H1 (cell line): ENCODE measurements at regions not wholly inside any gene's neighbourhood (a gene's known extent, or its start where the extent isn't known, plus 50 kb on each side); places are given as distances from the start of the nearest gene placed in this dataset.

Experiments used
- CTCF ChIA-PET: fragments of 300-600 bp; sonication (Branson Sonifier 250); formaldehyde crosslinking; loops from one replicate; lab custom pipeline; 2021; ENCODE audit not compliant: partially characterized antibody; lab: Charles Lee
- POLR2A ChIA-PET: fragments of 300-600 bp; sonication (Branson Sonifier 250); formaldehyde crosslinking; loops from one replicate; lab custom pipeline; 2021; ENCODE audit warnings: inconsistent platforms; ENCODE audit not compliant: partially characterized antibody; lab: Charles Lee
- DNase-seq, 2 experiments: peaks; one replicate each; pipeline versions ENCODE4 v3.0.0 to v3.0.0-alpha.2; 2010 to 2022; ENCODE audit warnings: low spot score in 2 of 2, low read depth in 1 of 2, mixed read lengths in 1 of 2
- FAIRE-seq: peaks from 2 replicates; lab custom pipeline; 2011; peaks lifted over from hg19 to GRCh38; lab: Jason Lieb, UNC
- H2AFZ ChIP-seq: 2 replicates; pipeline ENCODE4 v1.8.1; 2012; ENCODE audit warnings: low read length, inconsistent platforms
- H2AK5ac ChIP-seq: 2 replicates; pipeline ENCODE4 v1.6.1; 2013; ENCODE audit warnings: low read depth, low read length
- H2BK120ac ChIP-seq: replicated peaks from 2 replicates; pipeline ENCODE3; 2013; ENCODE audit warnings: low read depth, low read length, inconsistent platforms
- H2BK12ac ChIP-seq: 2 replicates; pipeline ENCODE4 v1.6.1; 2013; ENCODE audit warnings: low read depth, low read length
- H2BK15ac ChIP-seq: 2 replicates; pipeline ENCODE4 v1.6.1; 2013; ENCODE audit warnings: low read length
- H2BK20ac ChIP-seq: 2 replicates; pipeline ENCODE4 v1.6.1; 2013; ENCODE audit warnings: low read length
- H2BK5ac ChIP-seq: 2 replicates; pipeline ENCODE4 v1.6.1; 2013; ENCODE audit warnings: low read depth, low read length
- H3K14ac ChIP-seq: 2 replicates; pipeline ENCODE4 v1.6.1; 2013; ENCODE audit warnings: inconsistent platforms; ENCODE audit not compliant: insufficient read length
- H3K18ac ChIP-seq: 2 replicates; pipeline ENCODE4 v1.6.1; 2013; ENCODE audit warnings: low read length; ENCODE audit errors: extremely low read depth
- H3K23ac ChIP-seq: 2 replicates; pipeline ENCODE4 v1.6.1; 2013; ENCODE audit warnings: inconsistent platforms; ENCODE audit not compliant: insufficient read length
- H3K23me2 ChIP-seq: 2 replicates; pipeline ENCODE4 v1.6.1; 2013; ENCODE audit warnings: low read depth, low read length
- H3K27ac ChIP-seq: 2 replicates; pipeline ENCODE4 v1.6.1; 2011; ENCODE audit warnings: low read depth, low read length, inconsistent platforms
- H3K27me3 ChIP-seq, 4 experiments: replicated peaks in 1 of 4; 1 replicate in 1 of 4; 2 replicates in 3 of 4; pipeline versions ENCODE4 v1.6.1 to v1.8.1; 2011 to 2013; ENCODE audit warnings: low read length in 3 of 4, mild to moderate bottlenecking in 3 of 4, inconsistent platforms in 2 of 4, mixed read lengths in 2 of 4, moderate library complexity in 1 of 4; ENCODE audit not compliant: control insufficient read depth in 3 of 4, insufficient read depth in 3 of 4; ENCODE audit errors: extremely low read depth in 1 of 4
- H3K36me3 ChIP-seq, 4 experiments: 2 replicates each; pipeline versions ENCODE4 v1.6.1 to v1.8.1; 2011 to 2013; ENCODE audit warnings: mild to moderate bottlenecking in 4 of 4, low read length in 3 of 4, moderate library complexity in 2 of 4, control low read depth in 1 of 4, inconsistent platforms in 1 of 4; ENCODE audit not compliant: insufficient read depth in 4 of 4, control insufficient read depth in 2 of 4
- H3K4ac ChIP-seq: replicated peaks from 2 replicates; pipeline ENCODE3; 2013; ENCODE audit warnings: low read length, low read depth, mixed read lengths, inconsistent platforms; ENCODE audit not compliant: insufficient read length
- H3K4me1 ChIP-seq, 4 experiments: replicated peaks in 1 of 4; 1 replicate in 1 of 4; 2 replicates in 3 of 4; pipeline versions ENCODE4 v1.6.1 to v1.8.1; 2011 to 2013; ENCODE audit warnings: low read length in 3 of 4, inconsistent platforms in 2 of 4, mixed read lengths in 1 of 4; ENCODE audit not compliant: insufficient read depth in 4 of 4, control insufficient read depth in 3 of 4
- H3K4me2 ChIP-seq, 2 experiments: 2 replicates each; pipeline versions ENCODE4 v1.6.1 to v1.8.1; 2011 to 2013; ENCODE audit warnings: low read depth in 2 of 2, low read length in 2 of 2, control low read depth in 1 of 2, inconsistent platforms in 1 of 2, mild to moderate bottlenecking in 1 of 2; ENCODE audit not compliant: insufficient read depth in 1 of 2
- H3K4me3 ChIP-seq, 4 experiments: fragments of 200-600, 300-600 bp in 1 of 4; sonication (generic), shearing (Covaris generic), sonication (Bioruptor Twin) in 1 of 4; 2 replicates each; pipeline versions ENCODE4 v1.5.1 to v1.8.1; 2011 to 2016; ENCODE audit warnings: low read length in 4 of 4, low read depth in 3 of 4, control low read depth in 2 of 4, inconsistent platforms in 2 of 4, mild to moderate bottlenecking in 2 of 4, mixed read lengths in 1 of 4, moderate library complexity in 1 of 4; ENCODE audit not compliant: insufficient read depth in 2 of 4; ENCODE audit errors: extremely low read depth in 1 of 4
- H3K56ac ChIP-seq: replicated peaks from 2 replicates; pipeline ENCODE3; 2013; ENCODE audit warnings: low read depth, mild to moderate bottlenecking, mixed read lengths, low read length, inconsistent platforms; ENCODE audit not compliant: insufficient read length
- H3K79me1 ChIP-seq: 2 replicates; pipeline ENCODE4 v1.6.1; 2013; ENCODE audit warnings: low read depth, low read length, control low read depth
- H3K79me2 ChIP-seq, 2 experiments: 2 replicates each; pipeline versions ENCODE4 v1.6.1 to v1.8.1; 2012 to 2013; ENCODE audit warnings: low read length in 2 of 2, mild to moderate bottlenecking in 2 of 2, inconsistent platforms in 1 of 2; ENCODE audit not compliant: insufficient read depth in 2 of 2, control insufficient read depth in 1 of 2
- H3K9ac ChIP-seq, 4 experiments: replicated peaks in 1 of 4; 1 replicate in 1 of 4; 2 replicates in 3 of 4; pipeline versions ENCODE4 v1.6.1 to v1.8.1; 2011 to 2013; ENCODE audit warnings: low read depth in 3 of 4, low read length in 3 of 4, control low read depth in 2 of 4, mild to moderate bottlenecking in 2 of 4, moderate library complexity in 2 of 4, inconsistent platforms in 1 of 4; ENCODE audit errors: extremely low read depth in 1 of 4
- H3K9me3 ChIP-seq, 2 experiments: 2 replicates each; pipeline versions ENCODE4 v1.6.1 to v1.8.1; 2012 to 2013; ENCODE audit warnings: mild to moderate bottlenecking in 2 of 2, moderate library complexity in 2 of 2, control low read depth in 1 of 2, inconsistent platforms in 1 of 2, low read depth in 1 of 2, low read length in 1 of 2, mixed read lengths in 1 of 2; ENCODE audit not compliant: insufficient read depth in 2 of 2
- H4K20me1 ChIP-seq, 2 experiments: replicated peaks in 1 of 2; 2 replicates each; pipeline versions ENCODE3 to v1.8.1; 2011 to 2013; ENCODE audit warnings: inconsistent platforms in 2 of 2, low read length in 2 of 2, mild to moderate bottlenecking in 1 of 2; ENCODE audit not compliant: insufficient read depth in 2 of 2, control insufficient read depth in 1 of 2
- H4K5ac ChIP-seq: 2 replicates; pipeline ENCODE4 v1.6.1; 2013; ENCODE audit warnings: low read length, low read depth, mixed read lengths, inconsistent platforms; ENCODE audit not compliant: insufficient read length
- H4K8ac ChIP-seq: 2 replicates; pipeline ENCODE4 v1.8.0; 2013; ENCODE audit warnings: mild to moderate bottlenecking, moderate library complexity, low read length, inconsistent platforms; ENCODE audit not compliant: insufficient read depth; ENCODE audit errors: extremely low read depth
- H4K91ac ChIP-seq: replicated peaks from 2 replicates; pipeline ENCODE3; 2013; ENCODE audit warnings: low read length, mixed read lengths, inconsistent platforms; ENCODE audit not compliant: insufficient read length
- BCL11A ChIP-seq, 2 experiments: IDR thresholded peaks; one replicate each; pipeline ENCODE4 v1.6.1; 2011; ENCODE audit warnings: low read depth in 2 of 2, low read length in 2 of 2, mild to moderate bottlenecking in 2 of 2
- CBX5 ChIP-seq: fragments of 300-800, 300-1000 bp; sonication (generic); IDR thresholded peaks from 2 replicates; pipeline ENCODE4 v1.7.1; 2016; ENCODE audit warnings: antibody characterized with exemption, low read length, low read depth
- CHD1 ChIP-seq: IDR thresholded peaks from 2 replicates; pipeline ENCODE4 v1.6.1; 2012; ENCODE audit warnings: low read depth, low read length, improper control_type of control experiment
- EZH2 ChIP-seq: fragments of 200-600 bp; sonication (generic); IDR thresholded peaks from 2 replicates; pipeline ENCODE4 v1.7.1; 2012; ENCODE audit warnings: low read depth, mild to moderate bottlenecking, moderate library complexity, low read length, inconsistent platforms; ENCODE audit not compliant: severe bottlenecking
- GTF2F1 ChIP-seq: IDR thresholded peaks from 2 replicates; pipeline ENCODE4 v1.6.1; 2012; ENCODE audit warnings: low read depth, low read length, improper control_type of control experiment, borderline replicate concordance
- HDAC6 ChIP-seq: IDR thresholded peaks from one replicate; pipeline ENCODE4 v1.7.1; 2012; ENCODE audit warnings: low read depth, mild to moderate bottlenecking, inconsistent platforms, low read length, moderate library complexity
- JUND ChIP-seq: IDR thresholded peaks from 2 replicates; pipeline ENCODE4 v1.6.1; 2011; ENCODE audit warnings: mild to moderate bottlenecking, improper control_type of control experiment, low read length
- KDM5A ChIP-seq: fragments of 200-600 bp; IDR thresholded peaks from 2 replicates; pipeline ENCODE4 v1.7.1; 2012; ENCODE audit warnings: mild to moderate bottlenecking, low read length, inconsistent platforms, mixed read lengths
- NRF1 ChIP-seq: IDR thresholded peaks from 2 replicates; pipeline ENCODE4 v1.6.1; 2011; ENCODE audit warnings: mild to moderate bottlenecking, low read depth, low read length, improper control_type of control experiment
- POLR2AphosphoS5 ChIP-seq: IDR thresholded peaks from 2 replicates; pipeline ENCODE4 v1.6.1; 2011; ENCODE audit warnings: low read depth, low read length
- RNF2 ChIP-seq: fragments of 200-900, 300-1000 bp; sonication (generic); IDR thresholded peaks from 2 replicates; pipeline ENCODE4 v1.7.1; 2016; ENCODE audit warnings: borderline replicate concordance, low read depth, mild to moderate bottlenecking, antibody characterized with exemption, low read length; ENCODE audit not compliant: poor library complexity, severe bottlenecking; ENCODE audit errors: missing control alignments
- SP2 ChIP-seq: IDR thresholded peaks from 2 replicates; pipeline ENCODE4 v1.6.1; 2012; ENCODE audit warnings: mild to moderate bottlenecking, low read length, inconsistent platforms
- SP4 ChIP-seq: IDR thresholded peaks from 2 replicates; pipeline ENCODE4 v1.6.1; 2012; ENCODE audit warnings: low read length, inconsistent platforms
- YY1 ChIP-seq: IDR thresholded peaks from 2 replicates; pipeline ENCODE4 v1.6.1; 2011; ENCODE audit warnings: low read depth, mild to moderate bottlenecking, low read length
- WGBS, 2 experiments: shearing (Covaris generic) in 1 of 2; methylation state at CpG; one replicate each; pipeline versions ENCODE4 v1.1.6 to v1.1.7; 2013 to 2015; ENCODE audit warnings: low lambda C conversion rate in 2 of 2, mixed read lengths in 2 of 2, inconsistent platforms in 1 of 2, low coverage in 1 of 2, missing lambda C conversion rate in 1 of 2; ENCODE audit not compliant: insufficient replicate concordance in 2 of 2, insufficient coverage in 1 of 2, insufficient read length in 1 of 2; ENCODE audit errors: extremely low coverage in 1 of 2, missing lambda C conversion rate in 1 of 2; 5-methylcytosine and 5-hydroxymethylcytosine counted together

- CTCF ChIA-PET, result interaction anchor here (1.4 to 1.5 kb wide), 3 partner anchors 17 to 229 kb away, joined by 3 to 8 read pairs (median 3); no protein-coding TSS in a partner anchor
- no peaks in the 10 kb centered on the region for H4K20me1 ChIP-seq
- H3K23me2 ChIP-seq, result no peaks in the 10 kb centered on the region
- H3K23ac ChIP-seq, result no peak overlapping the region
- no peaks in the 10 kb centered on the region for H3K36me3 ChIP-seq
- no peak overlapping the region for H3K56ac ChIP-seq
- H2BK120ac ChIP-seq, result no peak overlapping the region
- no peak overlapping the region for H4K5ac ChIP-seq
- H4K8ac ChIP-seq, result no peak overlapping the region
- no peak overlapping the region for H3K9ac ChIP-seq
- H3K4me2 ChIP-seq, result no peak overlapping the region
- H2BK20ac ChIP-seq, result peak overlapping the region; percentile 80; the same call in 1 of the 2 replicates
- H4K91ac ChIP-seq, result no peak overlapping the region
- no peaks in the 10 kb centered on the region for H3K27me3 ChIP-seq
- H2BK15ac ChIP-seq, result no peak overlapping the region
- H3K4me3 ChIP-seq, result no peak overlapping the region
- no peak overlapping the region for H2AK5ac ChIP-seq
- no peak overlapping the region for H2BK5ac ChIP-seq
- H3K14ac ChIP-seq, result no peak overlapping the region
- H3K79me2 ChIP-seq, result no peaks in the 10 kb centered on the region
- POLR2A ChIA-PET, result no interaction called here
- H3K9me3 ChIP-seq, result no peaks in the 10 kb centered on the region; a peak in 1 of 4 replicates
- 94% methylated on average over 14 of the region's 14 CpGs; no CpG with 5 or more reads in 1 of the 2 experiments for WGBS, 2 experiments
- H3K79me1 ChIP-seq, result no peaks in the 10 kb centered on the region
- no peak overlapping the region for H3K18ac ChIP-seq
- DNase-seq, result no peak
- no peak for FAIRE-seq
- no peak overlapping the region for H3K27ac ChIP-seq
- H3K4ac ChIP-seq, result no peak overlapping the region
- no peaks in the 10 kb centered on the region for H3K4me1 ChIP-seq
- H2BK12ac ChIP-seq, result no peak overlapping the region
- H2AFZ ChIP-seq, result no peak overlapping the region
- TF ChIP-seq HDAC6 (no peak), POLR2AphosphoS5 (no peak), BCL11A (IDR thresholded peaks at IDR 0.05; ENCODE audit: low read depth in 2 of 2, low read length in 2 of 2) (no peak), CBX5 (no peak), SP2 (no peak), YY1 (no peak), NRF1 (no peak), CHD1 (no peak), SP4 (no peak), JUND (no peak), EZH2 (no peak), GTF2F1 (no peak), KDM5A (no peak), RNF2 (no peak)
Observed at GRCh38 chr2:237184192-237184918, 98.7 kb downstream of the COPS8 start.
